Endodermal cell (in vitro differentiated cells): ENCODE measurements at regions not wholly inside any gene's neighbourhood (a gene's known extent, or its start where the extent isn't known, plus 50 kb on each side); places are given as distances from the start of the nearest gene placed in this dataset.

Experiments
- DNase-seq: peaks from one replicate; pipeline ENCODE4 v3.0.0-alpha.2; 2017
- H3K27ac ChIP-seq: 2 replicates; pipeline ENCODE4 v1.5.1; 2013; ENCODE audit warnings: mild to moderate bottlenecking, low read depth, low read length, moderate library complexity
- H3K27me3 ChIP-seq: 2 replicates; pipeline ENCODE4 v1.6.1; 2013; ENCODE audit warnings: mild to moderate bottlenecking, low read length, moderate library complexity; ENCODE audit not compliant: insufficient read depth, control insufficient read depth, poor library complexity, severe bottlenecking
- H3K36me3 ChIP-seq: 2 replicates; pipeline ENCODE4 v1.7.0; 2013; ENCODE audit warnings: mild to moderate bottlenecking, low read length, moderate library complexity; ENCODE audit not compliant: control insufficient read depth, insufficient read depth
- H3K4me1 ChIP-seq: one replicate; pipeline ENCODE4 v1.7.0; 2013; ENCODE audit warnings: low read length; ENCODE audit not compliant: control insufficient read depth, insufficient read depth
- H3K4me3 ChIP-seq: 2 replicates; pipeline ENCODE4 v1.5.1; 2013; ENCODE audit warnings: mild to moderate bottlenecking, low read length, moderate library complexity
- H3K9ac ChIP-seq: 2 replicates; pipeline ENCODE4 v1.6.1; 2013; ENCODE audit warnings: mild to moderate bottlenecking, low read length, moderate library complexity; ENCODE audit not compliant: poor library complexity, severe bottlenecking; ENCODE audit errors: extremely low read depth
- H3K9me3 ChIP-seq: 2 replicates; pipeline ENCODE4 v1.6.1; 2013; ENCODE audit warnings: mild to moderate bottlenecking, low read length, moderate library complexity; ENCODE audit not compliant: control insufficient read depth
- H3K27ac Mint-ChIP-seq: 2 replicates; pipeline ENCODE4 v1.8.0; 2020; ENCODE audit warnings: mixed read lengths
- H3K27me3 Mint-ChIP-seq: 2 replicates; pipeline ENCODE4 v1.8.0; 2021; ENCODE audit warnings: mild to moderate bottlenecking, mixed read lengths; ENCODE audit not compliant: insufficient read depth
- H3K36me3 Mint-ChIP-seq: 2 replicates; pipeline ENCODE4 v1.8.0; 2020; ENCODE audit warnings: low read depth, mixed read lengths
- H3K4me1 Mint-ChIP-seq: 2 replicates; pipeline ENCODE4 v1.8.0; 2020; ENCODE audit warnings: mixed read lengths
- H3K4me3 Mint-ChIP-seq: 2 replicates; pipeline ENCODE4 v1.8.0; 2020; ENCODE audit warnings: mild to moderate bottlenecking, moderate library complexity, mixed read lengths
- H3K9me3 Mint-ChIP-seq: 2 replicates; pipeline ENCODE4 v1.8.0; 2020; ENCODE audit warnings: mild to moderate bottlenecking, mixed read lengths
- CTCF ChIP-seq: fragments of 200-600 bp; sonication (generic); conservative IDR thresholded peaks from 2 replicates; pipeline ENCODE4 v1.5.0; 2021; ENCODE audit warnings: antibody characterized with exemption, mild to moderate bottlenecking
- WGBS, 2 experiments: methylation state at CpG; one replicate each; pipeline versions ENCODE4 v1.1.5 to v1.1.7; 2013; ENCODE audit warnings: missing lambda C conversion rate in 2 of 2, mixed read lengths in 1 of 2; ENCODE audit not compliant: insufficient coverage in 1 of 2, insufficient read length in 1 of 2; 5-methylcytosine and 5-hydroxymethylcytosine counted together

- WGBS, 2 experiments, result 95 to 100% methylated on average over 2 to 4 of the region's 4 CpGs
- Histone ChIP-seq H3K36me3 (peaks cover 3% of the 10 kb centered on the region), H3K4me3 (no peak overlapping the region), H3K9me3 (peaks cover 42% of the 10 kb centered on the region), H3K9ac (no peak overlapping the region), H3K4me1 (no peaks in the 10 kb centered on the region), H3K27ac (no peak overlapping the region), H3K27me3 (no peaks in the 10 kb centered on the region)
- peaks cover 1% of the 10 kb centered on the region for H3K4me1 Mint-ChIP-seq
- no peak for DNase-seq
- no peak overlapping the region for H3K4me3 Mint-ChIP-seq
- peaks cover 5% of the 10 kb centered on the region for H3K27me3 Mint-ChIP-seq
- H3K9me3 Mint-ChIP-seq, result peaks cover 26% of the 10 kb centered on the region
- no peak overlapping the region for H3K27ac Mint-ChIP-seq
- no peak for TF ChIP-seq CTCF
- peaks cover 10% of the 10 kb centered on the region for H3K36me3 Mint-ChIP-seq
Measured at GRCh38 chr14:101325319-101325718, 236.0 kb upstream of the DIO3 start.

- peaks cover 16% of the 10 kb centered on the region for H3K9me3 Mint-ChIP-seq
- no peaks in the 10 kb centered on the region for H3K27me3 Mint-ChIP-seq
- 90 to 92% methylated on average over 9 to 10 of the region's 10 CpGs for WGBS, 2 experiments
- no peaks in the 10 kb centered on the region for H3K4me1 ChIP-seq
- H3K9me3 ChIP-seq, result peaks cover 23% of the 10 kb centered on the region
- no peak overlapping the region for H3K4me3 Mint-ChIP-seq
- H3K27me3 ChIP-seq, result no peaks in the 10 kb centered on the region
- TF ChIP-seq CTCF, result no peak
- no peak overlapping the region for H3K4me3 ChIP-seq
- peaks cover 3% of the 10 kb centered on the region for H3K36me3 ChIP-seq
- H3K36me3 Mint-ChIP-seq, result peaks cover 8% of the 10 kb centered on the region
- no peak for DNase-seq
- peaks cover 4% of the 10 kb centered on the region for H3K4me1 Mint-ChIP-seq
- H3K9ac ChIP-seq, result no peak overlapping the region
- H3K27ac Mint-ChIP-seq, result no peak overlapping the region
- H3K27ac ChIP-seq, result no peak overlapping the region
Measured at GRCh38 chr14:101328412-101329028, 232.8 kb upstream of the DIO3 start.

GRCh38 chr14:101330416-101331140 lies 230.7 kb upstream of the DIO3 start:
- Histone ChIP-seq H3K36me3 (no peaks in the 10 kb centered on the region), H3K4me1 (peaks cover 8% of the 10 kb centered on the region), H3K27me3 (no peaks in the 10 kb centered on the region), H3K9me3 (peaks cover 4% of the 10 kb centered on the region), H3K27ac (no peak overlapping the region), H3K4me3 (no peak overlapping the region), H3K9ac (no peak overlapping the region)
- DNase-seq, result no peak
- 91 to 100% methylated on average over 5 to 21 of the region's 22 CpGs for WGBS, 2 experiments
- no peak overlapping the region for H3K27ac Mint-ChIP-seq
- H3K9me3 Mint-ChIP-seq, result no peaks in the 10 kb centered on the region
- H3K36me3 Mint-ChIP-seq, result no peaks in the 10 kb centered on the region
- TF ChIP-seq CTCF, result no peak
- H3K27me3 Mint-ChIP-seq, result no peaks in the 10 kb centered on the region
- H3K4me3 Mint-ChIP-seq, result no peak overlapping the region
- peaks cover 20% of the 10 kb centered on the region for H3K4me1 Mint-ChIP-seq
